ENCODE measurements at regions not wholly inside any gene's neighbourhood (a gene's known extent, or its start where the extent isn't known, plus 50 kb on each side); places are given as distances from the start of the nearest gene placed in this dataset.

DNA sequence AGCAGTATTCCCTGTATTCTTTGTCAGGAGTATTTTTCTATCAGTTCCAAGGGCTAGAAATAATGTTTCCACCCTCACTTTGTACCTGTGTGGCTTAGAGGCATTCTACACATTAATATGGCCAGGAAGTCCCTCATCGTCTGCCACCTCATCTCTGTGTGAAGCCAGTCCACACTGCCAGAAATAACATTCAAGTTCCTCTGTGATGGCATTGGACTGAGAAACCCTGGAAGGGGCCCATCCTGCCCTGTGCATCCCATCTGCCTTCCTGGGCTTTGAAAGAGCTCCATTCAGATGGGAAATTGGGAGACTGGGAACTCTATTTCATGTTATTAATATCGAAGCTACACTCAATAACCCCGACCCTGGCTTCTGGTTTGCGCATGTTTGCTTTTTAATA lies 497.2 kb upstream of the CDH5 start:
- no peak for DNase-seq (ENCODE audit: low read depth in 2 of 2)

DNA sequence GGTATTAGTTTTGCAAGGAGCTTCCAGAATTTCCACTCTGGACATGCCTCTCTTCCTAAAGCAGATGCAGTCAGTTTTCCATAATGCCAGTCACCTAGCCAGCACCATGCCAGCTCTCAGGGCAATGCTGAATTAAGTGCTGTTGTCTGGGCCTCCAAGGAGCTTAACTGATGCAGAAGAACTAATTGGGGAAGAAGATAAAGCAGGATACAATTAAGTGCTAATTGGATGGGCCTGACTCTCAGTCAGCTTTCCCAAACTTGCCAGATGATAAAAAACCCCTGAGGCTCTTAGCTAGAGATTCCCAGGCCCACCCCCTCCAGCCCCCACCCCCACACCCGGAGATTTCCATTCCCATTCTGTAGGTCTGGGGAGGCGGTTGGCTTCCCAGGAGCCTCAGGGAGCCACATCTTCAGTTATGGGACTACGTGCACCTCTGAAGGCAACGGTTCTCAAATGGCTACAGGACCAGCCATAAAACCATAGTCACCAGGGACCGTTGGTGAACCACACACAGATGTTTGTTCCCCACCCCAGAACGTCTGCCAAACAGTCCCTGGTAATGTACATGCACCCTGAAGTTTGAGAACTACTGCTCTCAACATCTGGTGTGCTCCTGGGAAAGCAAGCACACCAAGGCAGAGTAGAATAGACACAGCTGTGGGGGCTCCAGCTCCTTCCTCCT lies 499.1 kb upstream of the CDH5 start:
- DNase-seq (ENCODE audit: low read depth in 2 of 2): no peak

DNA sequence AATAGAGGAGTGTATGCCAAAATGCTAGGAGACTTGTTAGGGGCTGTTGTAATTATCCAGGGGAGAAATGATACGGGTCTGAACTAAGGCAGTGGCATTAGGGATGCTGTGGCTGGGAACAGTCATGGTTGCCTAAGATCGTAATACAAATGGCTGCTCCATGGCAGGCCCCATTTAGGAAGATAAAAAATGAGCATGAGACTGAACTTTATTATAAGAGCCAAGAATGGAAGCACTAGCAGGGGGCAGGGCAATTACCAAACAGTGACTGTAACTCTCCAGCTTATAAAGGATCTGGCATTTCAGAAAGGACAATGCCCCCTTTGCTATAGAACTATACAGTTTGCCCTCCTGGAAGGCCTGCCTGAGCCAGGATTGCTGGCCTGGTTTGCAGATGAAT lies 503.3 kb upstream of the CDH5 start:
- no peak for DNase-seq (ENCODE audit: low read depth in 2 of 2)

DNA sequence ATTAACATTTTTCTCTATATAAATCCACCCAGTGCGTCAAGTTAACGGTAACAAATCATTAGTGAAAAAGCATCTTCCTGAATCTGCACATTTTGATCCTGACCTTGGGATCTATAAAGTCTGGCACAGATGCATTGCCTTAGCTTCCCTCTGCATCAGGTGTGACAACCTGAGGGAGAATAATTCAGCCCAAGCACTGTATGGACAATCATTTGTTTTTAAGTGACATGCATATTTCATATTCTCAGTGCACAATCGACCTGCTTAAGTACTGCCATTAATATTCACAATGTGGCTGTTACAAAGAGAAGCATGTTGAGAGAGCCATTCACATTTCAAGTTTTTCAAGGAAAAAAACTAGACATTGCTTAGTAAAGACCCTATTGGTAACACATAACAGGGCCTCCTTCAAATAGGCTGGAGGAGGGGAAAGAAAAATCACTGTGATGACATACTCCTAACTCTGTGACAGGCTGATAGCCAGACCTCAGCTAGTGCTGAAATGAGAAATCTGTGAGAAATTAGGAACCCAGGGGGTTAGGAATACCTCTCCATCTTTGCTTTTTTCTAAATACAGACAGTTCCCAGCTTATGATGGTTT lies 505.3 kb upstream of the CDH5 start:
- no peak for DNase-seq (ENCODE audit: low read depth in 2 of 2)

DNA sequence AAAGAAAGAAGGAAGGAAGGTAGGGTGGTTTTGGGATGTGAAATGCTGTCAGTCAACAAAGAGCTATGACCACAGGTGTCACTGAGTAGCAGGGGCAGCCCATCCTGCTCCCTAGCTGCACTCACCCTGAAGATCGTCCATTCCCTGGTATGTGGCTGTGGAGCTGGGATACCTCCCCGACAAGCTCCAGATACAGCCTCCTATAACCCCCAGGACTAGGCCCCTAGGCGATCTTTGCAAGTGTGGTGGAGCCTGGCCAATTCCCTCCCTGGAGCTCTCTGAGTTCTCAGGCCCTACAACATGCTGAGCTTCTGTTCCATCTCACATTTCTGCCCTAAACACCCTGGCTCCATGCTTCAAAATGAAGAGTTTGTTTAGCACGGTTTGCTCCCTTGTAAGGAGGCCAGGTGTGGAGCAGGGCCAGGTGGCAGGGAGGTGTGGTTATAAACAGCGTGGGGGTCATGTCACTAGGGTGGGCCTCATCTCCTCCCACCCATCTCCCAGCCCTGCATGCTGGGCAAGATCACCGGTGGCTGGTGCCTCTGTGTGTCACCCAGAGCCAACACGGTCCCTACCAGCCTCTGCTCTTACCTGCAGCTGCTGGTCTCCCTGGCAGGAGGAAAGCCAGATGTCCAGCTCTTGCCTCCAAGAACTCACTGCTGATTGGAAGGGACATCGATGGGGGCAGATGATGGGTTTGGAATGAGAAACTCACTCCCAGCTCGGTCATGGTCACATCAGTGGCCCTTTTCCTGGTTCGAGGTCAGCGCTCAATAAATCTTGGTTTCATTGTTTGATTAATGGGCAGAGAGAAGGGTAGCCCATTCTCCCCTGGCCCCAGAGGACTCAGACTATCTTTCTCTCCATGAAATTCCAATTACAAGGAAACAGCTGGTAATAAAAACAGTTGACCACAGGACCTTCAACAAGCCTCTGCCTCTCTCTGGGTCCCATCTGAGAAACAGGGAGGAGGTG lies 511.0 kb upstream of the CDH5 start:
- no peak for DNase-seq (ENCODE audit: low read depth in 2 of 2)

DNA sequence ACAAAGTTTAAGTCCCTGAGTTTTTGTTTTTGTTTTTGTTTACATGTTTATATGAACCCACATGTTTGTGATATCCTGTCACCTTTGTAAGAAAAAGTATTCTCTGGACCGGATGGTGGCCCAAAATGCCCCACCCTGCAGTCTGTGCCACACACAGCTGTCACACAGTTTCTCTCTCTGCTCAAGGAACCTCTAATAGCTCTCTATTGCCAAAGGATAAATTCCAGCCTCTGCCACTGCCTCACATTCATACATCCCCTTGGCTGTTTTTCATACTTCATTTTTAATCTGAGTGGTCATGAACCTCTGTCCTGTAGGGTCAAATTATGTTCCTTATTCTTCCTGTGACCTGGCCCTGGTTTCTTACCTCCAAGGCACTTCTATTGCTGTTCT lies 520.3 kb upstream of the CDH5 start:
- no peak for DNase-seq (ENCODE audit: low read depth in 2 of 2)

DNA sequence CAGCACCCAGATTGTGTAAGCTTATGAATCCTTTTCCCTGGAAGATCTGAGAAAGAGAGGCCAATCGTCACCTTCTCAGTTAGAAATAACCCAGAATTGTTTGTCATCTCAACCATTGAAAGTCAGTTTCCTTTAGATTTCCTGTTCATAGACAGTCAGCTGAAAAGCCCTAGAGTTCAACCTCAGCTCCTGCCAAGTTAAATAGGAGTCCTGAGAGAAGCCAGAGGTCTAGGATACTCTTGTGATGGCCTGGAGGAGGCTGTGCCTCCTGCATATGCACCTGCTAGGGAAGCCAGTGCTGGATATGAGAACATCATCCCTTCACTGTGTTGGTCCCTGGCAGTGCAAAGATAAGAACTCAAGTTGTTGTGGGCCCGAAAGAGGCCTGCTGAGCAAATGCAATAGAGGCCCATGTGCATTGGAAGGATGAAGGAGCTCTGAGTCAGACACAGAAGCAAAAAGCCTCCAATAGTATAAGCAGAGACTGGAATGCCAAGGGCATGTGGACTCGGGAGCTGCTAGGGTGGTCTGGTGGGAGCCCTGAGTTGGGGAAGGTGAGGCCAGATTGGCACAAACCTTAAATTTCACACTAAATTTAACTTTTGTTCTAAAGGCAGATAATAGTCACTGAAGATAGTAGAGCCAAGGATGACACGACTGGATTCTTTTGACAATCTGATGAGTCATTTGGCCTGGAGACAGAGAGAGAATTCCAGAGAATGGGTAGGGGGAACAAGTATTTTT lies 520.9 kb upstream of the CDH5 start:
- no peak for DNase-seq (ENCODE audit: low read depth in 2 of 2)

DNA sequence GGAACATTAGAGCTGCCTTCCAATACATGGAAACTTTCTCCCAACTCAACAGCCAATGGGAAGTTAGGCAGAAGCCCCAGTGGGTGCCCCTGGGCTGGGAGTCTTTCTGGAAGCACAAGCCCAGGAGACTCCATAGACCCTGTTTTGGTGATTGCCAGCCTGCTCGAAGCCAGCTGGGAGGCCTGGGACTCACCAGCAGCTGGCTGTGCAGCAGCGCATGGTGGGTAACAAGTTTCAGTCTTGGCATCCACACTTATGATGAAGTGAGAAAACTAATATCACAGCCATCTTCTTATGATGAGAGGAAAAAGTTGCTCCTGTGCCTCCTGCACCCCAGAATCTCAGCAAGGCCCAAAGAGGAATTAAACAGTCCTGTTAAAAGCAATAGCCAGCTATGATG lies 522.5 kb upstream of the CDH5 start:
- no peak for DNase-seq (ENCODE audit: low read depth in 2 of 2)

DNA sequence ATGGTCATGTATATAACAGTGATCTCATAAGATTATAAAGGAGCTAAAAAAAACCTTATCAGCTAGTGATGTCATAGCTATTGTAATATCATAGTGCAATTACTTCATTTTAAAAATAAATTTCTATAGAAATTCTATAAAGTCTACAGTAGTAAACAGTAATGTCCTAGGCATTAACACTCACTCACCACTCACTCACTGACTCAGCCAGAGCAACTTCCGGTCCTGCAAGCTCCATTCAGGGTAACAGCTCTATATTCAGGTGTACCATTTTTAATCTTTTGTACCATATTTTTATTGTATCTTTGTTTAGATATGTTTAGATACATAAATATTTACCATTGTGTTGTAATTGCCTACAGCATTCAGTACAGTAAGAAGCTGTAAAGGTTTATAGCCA lies 524.4 kb upstream of the CDH5 start:
- DNase-seq (ENCODE audit: low read depth in 2 of 2): no peak

DNA sequence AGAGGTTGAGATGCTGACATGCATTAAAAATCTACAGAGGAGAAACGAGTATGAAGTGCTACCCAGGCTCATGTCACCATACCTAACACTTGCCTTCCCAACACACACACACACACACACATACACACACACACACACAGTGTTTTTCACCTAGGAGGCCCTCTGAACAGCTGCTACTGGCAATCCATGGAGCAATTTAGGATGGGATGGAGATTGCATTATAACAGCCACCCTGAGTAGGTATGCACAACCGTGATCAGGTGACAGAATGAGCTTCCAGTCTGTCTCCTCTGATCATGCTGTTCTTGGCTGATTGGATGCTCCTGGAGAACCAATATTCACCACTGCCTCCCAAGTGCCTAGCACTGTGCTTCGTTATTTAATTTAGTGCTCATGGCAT lies 528.5 kb upstream of the CDH5 start:
- no peak for DNase-seq (ENCODE audit: low read depth in 2 of 2)

DNA sequence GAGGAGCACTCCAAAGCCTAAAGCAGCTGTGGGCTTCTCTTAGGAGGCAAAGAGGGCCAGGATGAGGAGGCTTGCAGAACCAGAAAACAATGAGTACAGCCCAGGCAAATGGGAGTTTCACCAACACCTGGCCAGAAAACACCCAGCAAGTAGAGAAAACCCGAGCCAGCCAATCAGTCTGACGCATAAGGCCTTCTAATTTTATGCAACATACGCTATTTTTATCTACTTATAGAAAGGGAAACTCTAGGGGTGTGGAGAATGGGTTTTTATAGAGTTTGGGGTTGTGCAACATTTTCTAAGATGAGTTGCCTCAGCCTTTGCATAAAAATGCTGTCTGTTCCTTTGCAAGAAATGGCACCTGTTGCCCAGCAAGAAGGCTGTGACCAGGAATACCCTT lies 529.0 kb upstream of the CDH5 start:
- no peak for DNase-seq (ENCODE audit: low read depth in 2 of 2)

DNA sequence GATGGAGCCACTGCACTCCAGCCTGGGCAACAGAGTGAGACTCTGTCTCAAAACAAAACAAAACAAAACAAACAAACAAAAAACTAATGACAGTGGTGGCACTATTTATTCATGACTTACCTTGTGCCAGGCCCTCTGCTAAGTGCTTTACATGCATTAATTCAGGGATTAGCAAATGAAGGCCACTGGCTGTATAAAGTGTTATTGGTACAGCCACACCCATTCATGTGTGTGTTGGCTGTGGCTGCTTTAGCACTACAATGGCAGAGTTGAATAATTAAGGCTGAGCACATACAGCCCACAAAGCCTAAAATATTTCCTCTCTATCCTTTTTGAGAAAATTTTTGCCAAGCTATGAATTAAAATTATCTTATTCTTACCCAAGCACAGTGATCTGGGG lies 531.8 kb upstream of the CDH5 start:
- no peak for DNase-seq (ENCODE audit: low read depth in 2 of 2)

DNA sequence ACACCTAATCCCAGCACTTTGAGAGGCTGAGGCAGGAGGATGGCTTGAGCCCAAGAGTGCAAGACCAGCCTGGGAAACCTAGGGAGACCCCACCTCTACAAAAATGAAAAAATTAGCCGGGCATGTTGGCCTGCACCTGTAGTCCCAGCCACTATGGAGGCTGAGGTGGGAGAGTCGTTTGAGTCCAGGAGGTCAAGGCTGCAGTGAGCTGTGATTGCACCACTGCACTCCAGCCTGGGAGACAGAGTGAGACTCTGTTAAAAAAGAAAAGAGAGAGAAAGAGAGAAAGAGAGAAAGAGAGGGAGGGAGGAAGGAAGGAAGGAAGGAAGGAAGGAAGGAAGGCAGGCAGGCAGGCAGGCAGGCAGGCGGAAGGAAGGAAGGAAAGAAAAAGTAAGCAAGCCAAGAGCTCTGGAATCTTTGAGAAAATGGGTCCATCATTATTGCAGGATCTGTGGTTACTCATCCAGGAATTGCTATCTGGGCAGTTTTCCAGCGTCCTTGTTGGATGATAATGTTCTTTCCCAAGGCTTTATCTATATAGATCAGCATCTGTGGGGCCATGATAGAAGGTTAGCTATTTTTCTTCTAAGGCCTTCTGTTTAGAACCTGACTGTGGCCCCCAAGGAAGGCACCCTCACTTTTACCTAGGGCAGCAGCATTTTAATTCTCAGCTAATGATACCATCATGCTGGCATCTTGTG lies 533.2 kb upstream of the CDH5 start:
- no peak for DNase-seq (ENCODE audit: low read depth in 2 of 2)

DNA sequence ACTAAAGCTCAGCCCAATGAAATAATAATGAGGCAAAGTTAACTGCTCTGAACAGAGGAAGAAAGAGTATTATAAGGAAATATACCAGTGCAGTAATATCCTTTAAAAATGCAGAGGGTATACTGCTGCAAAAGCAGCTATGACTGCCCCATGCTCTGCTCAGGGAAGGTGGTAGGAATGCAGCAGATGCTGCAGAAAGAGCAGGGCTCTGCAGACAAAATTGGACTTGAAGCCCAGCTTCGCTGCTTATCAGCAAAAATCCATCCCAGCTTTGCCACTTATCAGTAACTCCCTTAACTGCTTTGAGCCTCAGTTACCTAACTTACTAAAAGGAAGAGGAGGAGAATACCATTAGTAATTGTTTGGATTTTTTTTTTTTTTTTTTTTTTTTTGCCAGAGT lies 533.8 kb upstream of the CDH5 start:
- DNase-seq (ENCODE audit: low read depth in 2 of 2): no peak

DNA sequence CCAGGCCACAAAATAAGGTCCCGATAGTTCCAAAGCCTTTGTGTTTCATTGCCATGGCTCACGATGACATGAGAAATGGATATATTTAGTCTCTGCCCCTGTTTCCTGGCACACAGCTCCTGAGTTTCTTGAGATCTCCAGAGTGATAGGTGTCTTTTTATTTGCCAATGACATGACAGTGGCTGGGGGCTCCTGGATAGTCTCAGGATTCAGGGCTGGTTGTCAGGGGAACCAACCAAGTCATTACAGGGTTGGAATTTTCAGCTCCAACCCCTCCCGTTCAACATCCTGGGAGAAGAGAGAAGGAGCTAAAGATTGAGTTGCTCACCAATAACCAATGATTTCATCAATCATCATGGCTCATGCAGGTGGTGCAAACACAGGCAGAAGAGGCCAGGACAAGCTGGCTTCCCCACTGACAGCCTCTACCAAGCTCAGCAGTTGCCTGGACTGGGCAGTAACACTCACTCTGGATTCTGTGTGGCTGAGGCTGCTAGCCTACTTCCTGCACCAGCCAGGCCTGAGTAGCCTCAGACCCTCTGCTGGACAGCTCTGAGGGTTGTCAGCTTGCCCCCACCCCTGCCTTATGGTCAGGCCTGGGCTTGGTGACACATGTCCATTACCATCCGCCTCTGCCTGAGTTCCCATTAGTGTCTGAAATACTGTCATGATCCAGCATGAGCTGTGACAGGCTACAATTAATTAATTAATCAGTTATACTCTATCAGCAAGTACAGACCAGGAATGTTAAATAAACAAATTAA lies 534.4 kb upstream of the CDH5 start:
- no peak for DNase-seq (ENCODE audit: low read depth in 2 of 2)

DNA sequence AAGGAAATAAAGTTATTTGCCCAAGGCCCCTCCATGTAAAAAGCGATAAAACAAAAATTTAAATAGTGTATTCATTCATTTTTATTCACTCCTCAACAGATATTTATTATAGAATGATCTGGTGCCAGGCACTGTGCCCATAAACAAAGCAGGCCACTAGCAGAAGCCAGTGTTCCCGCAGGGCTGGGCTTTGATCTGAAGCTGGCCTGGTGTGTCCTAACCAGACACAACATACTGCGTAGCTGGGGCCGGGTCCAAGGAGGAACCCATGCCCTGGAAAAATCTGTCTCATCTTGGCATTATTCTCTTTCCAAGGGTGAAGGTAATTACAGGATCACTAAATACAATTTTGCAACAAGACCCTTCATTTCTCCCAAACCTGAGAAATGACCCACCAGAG lies 537.4 kb upstream of the CDH5 start:
- no peak for DNase-seq (ENCODE audit: low read depth in 2 of 2)

DNA sequence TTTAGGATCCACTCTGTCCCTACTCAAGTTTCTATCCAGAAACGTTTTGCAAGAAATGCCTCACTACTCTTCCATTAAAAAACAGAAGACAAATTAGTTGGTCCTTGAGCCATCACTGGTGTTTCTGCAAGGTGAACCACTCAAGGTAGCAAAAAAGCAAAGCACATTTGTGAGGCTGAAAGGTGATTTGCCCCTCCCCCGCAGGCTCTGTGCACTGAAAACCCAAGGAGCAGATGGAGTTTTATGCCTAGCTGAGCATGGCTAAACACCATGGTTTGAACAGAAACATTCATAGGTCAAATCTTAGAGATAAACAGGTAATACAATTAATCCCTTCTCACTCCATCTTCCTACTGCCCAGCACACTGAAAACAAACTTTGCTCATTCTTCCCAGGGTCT lies 538.2 kb upstream of the CDH5 start:
- no peak for DNase-seq (ENCODE audit: low read depth in 2 of 2)

DNA sequence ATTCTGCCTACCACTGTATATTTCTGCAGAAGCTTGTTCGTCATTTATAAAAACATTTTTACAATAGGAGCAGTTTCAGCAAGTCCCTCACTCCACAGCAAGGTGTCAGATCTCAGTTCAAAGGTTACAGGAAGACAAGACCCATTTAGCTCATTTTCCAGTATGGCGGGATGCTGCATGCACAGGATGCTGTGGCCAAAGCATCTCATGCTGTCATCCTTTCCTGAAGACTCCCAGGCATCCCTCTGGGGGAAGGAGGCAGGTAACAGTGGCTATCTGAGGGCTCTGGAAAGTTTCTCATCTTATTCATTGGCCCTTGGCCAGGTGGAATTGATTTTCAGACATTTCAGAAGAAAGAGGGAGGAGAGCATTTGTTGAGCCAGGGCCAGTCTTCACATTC lies 539.3 kb upstream of the CDH5 start:
- no peak for DNase-seq (ENCODE audit: low read depth in 2 of 2)

DNA sequence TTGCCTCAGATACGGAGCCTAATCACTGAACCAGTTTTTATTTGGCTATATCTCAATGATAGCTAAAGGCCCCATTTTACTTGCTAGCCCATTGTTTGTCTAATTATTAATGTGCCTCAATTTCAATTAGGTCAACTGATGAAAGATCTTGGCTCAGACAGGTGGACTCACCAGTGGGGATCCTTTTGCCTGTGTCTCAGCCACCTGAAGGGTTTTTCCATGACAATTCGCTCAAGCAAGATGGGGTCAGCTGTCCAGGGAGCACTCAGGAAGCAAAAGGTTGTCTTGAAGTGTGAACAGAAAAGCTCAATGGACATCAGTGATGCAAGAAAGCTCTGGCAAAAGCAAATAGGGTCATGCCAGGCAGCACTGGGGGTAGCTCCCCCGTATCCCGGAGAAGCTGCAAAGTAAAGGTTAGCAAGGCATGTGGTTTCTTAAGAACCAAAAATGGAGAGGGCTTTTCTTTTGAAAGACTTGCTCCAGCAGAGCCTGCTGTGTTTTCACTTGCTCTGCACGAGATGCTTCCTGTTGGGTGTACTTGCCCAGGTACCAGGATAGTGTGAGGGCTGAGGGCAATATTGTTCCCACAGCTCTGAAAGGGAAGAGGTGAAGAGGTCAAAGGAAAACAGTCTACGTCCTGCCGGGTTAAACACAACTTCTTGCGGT lies 541.2 kb upstream of the CDH5 start:
- DNase-seq (ENCODE audit: low read depth in 2 of 2): no peak

DNA sequence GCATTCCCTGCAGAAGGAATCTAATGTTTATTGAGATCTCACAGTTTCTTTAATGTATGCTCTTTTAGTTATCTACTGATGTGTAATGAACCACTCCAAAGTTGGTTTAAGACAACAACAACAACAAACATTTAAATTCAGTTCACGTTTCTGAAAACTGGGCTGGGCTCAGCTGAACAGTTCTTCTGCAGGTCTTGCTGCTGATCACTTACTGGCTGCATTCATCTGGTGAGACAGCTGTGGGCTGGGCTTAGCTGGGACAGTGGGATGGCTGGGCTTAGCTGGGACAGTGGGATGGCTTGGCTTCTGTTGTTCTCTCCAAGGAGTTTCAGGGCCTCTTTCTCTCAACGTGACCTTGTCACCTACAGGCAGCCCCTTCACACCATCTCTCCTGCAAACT lies 544.3 kb upstream of the CDH5 start:
- no peak for DNase-seq (ENCODE audit: low read depth in 2 of 2)
